GM23248 (cell line): ENCODE measurements at regions not wholly inside any gene's neighbourhood (a gene's known extent, or its start where the extent isn't known, plus 50 kb on each side); places are given as distances from the start of the nearest gene placed in this dataset.
A peak's percentile ranks its signal among the peaks of the same experiment; 100 is the strongest.

ENCODE experiments used
- DNase-seq: peaks from one replicate; pipeline ENCODE4 v3.0.0-alpha.2; 2015
- H2AFZ ChIP-seq: fragments of 200-600 bp; sonication (generic); 2 replicates; pipeline ENCODE4 v1.6.1; 2016; ENCODE audit warnings: antibody characterized with exemption
- H3F3A ChIP-seq: fragments of 200-600 bp; sonication (generic); 2 replicates; pipeline ENCODE4 v1.6.1; 2016; ENCODE audit warnings: mild to moderate bottlenecking, antibody characterized with exemption, mixed run types; ENCODE audit not compliant: insufficient read depth
- H3K27ac ChIP-seq: fragments of 200-600 bp; sonication (generic); 2 replicates; pipeline ENCODE4 v1.5.1; 2016; ENCODE audit warnings: mild to moderate bottlenecking
- H3K27me3 ChIP-seq: fragments of 200-600 bp; sonication (generic); replicated peaks from 2 replicates; pipeline ENCODE4 v1.6.1; 2016; ENCODE audit warnings: mild to moderate bottlenecking; ENCODE audit not compliant: insufficient read depth
- H3K36me3 ChIP-seq: fragments of 200-600 bp; sonication (generic); 2 replicates; pipeline ENCODE4 v1.6.1; 2016; ENCODE audit warnings: low read depth, mild to moderate bottlenecking
- H3K4me1 ChIP-seq: fragments of 200-600 bp; sonication (generic); 2 replicates; pipeline ENCODE4 v1.6.1; 2016; ENCODE audit warnings: mild to moderate bottlenecking; ENCODE audit not compliant: insufficient read depth
- H3K4me2 ChIP-seq: fragments of 200-600 bp; sonication (generic); one replicate; pipeline ENCODE4 v1.6.1; 2016; ENCODE audit warnings: mild to moderate bottlenecking; ENCODE audit not compliant: unreplicated experiment
- H3K4me3 ChIP-seq: fragments of 200-600 bp; sonication (generic); 2 replicates; pipeline ENCODE4 v1.5.1; 2016; ENCODE audit warnings: mild to moderate bottlenecking
- H3K79me2 ChIP-seq: fragments of 200-600 bp; sonication (generic); 2 replicates; pipeline ENCODE4 v1.6.1; 2016; ENCODE audit warnings: mild to moderate bottlenecking; ENCODE audit not compliant: insufficient read depth
- H3K9ac ChIP-seq: fragments of 200-600 bp; sonication (generic); 2 replicates; pipeline ENCODE4 v1.6.1; 2016; ENCODE audit warnings: mild to moderate bottlenecking
- H3K9me2 ChIP-seq: fragments of 200-600 bp; sonication (generic); 2 replicates; pipeline ENCODE4 v1.6.1; 2016; ENCODE audit warnings: mixed run types, mild to moderate bottlenecking, moderate library complexity; ENCODE audit not compliant: insufficient read depth
- H3K9me3 ChIP-seq: fragments of 200-600 bp; sonication (generic); one replicate; pipeline ENCODE4 v1.6.1; 2017; ENCODE audit warnings: low read depth
- H4K20me1 ChIP-seq: fragments of 200-600 bp; sonication (generic); 2 replicates; pipeline ENCODE4 v1.6.0; 2016; ENCODE audit not compliant: insufficient read depth
- EZH2 ChIP-seq: fragments of 200-600 bp; sonication (generic); IDR thresholded peaks from 2 replicates; pipeline ENCODE4 v1.6.1; 2018; ENCODE audit warnings: antibody characterized with exemption, mild to moderate bottlenecking; ENCODE audit not compliant: insufficient read depth, poor library complexity, severe bottlenecking
- EZH2phosphoT487 ChIP-seq: fragments of 200-600 bp; sonication (generic); IDR thresholded peaks from 2 replicates; pipeline ENCODE4 v1.6.1; 2018; ENCODE audit warnings: antibody characterized with exemption, moderate library complexity, mild to moderate bottlenecking, low read depth; ENCODE audit not compliant: insufficient read depth
- WGBS, 2 experiments: methylation state at CpG; one replicate each; pipeline ENCODE4 v1.1.6; 2015 to 2017; ENCODE audit warnings: low lambda C conversion rate in 2 of 2, low coverage in 1 of 2; ENCODE audit errors: missing lambda C conversion rate in 2 of 2; 5-methylcytosine and 5-hydroxymethylcytosine counted together
- in situ Hi-C: fragments of 300-500 bp; cut with MboI; formaldehyde crosslinking; loops from 2 replicates; pipeline ENCODE4 v1.15.0; 2020

GRCh38 chr13:40213779-40214178 is 452.7 kb downstream of the FOXO1 start:
- in situ Hi-C loops, result no loop called here
- Histone ChIP-seq H3K4me2 (no peak overlapping the region), H2AFZ (no peak overlapping the region), H3K27me3 (no peaks in the 10 kb centered on the region), H3K9me3 (no peaks in the 10 kb centered on the region), H3F3A (no peaks in the 10 kb centered on the region), H3K9me2 (no peaks in the 10 kb centered on the region), H3K27ac (no peak overlapping the region), H3K79me2 (no peaks in the 10 kb centered on the region), H3K4me3 (no peak overlapping the region), H3K4me1 (no peaks in the 10 kb centered on the region), H3K36me3 (no peaks in the 10 kb centered on the region), H3K9ac (no peak overlapping the region), H4K20me1 (no peaks in the 10 kb centered on the region)
- no peak for TF ChIP-seq EZH2phosphoT487
- TF ChIP-seq EZH2, result no peak
- DNase-seq, result no peak

GRCh38 chr13:40215311-40215710 is 451.1 kb downstream of the FOXO1 start:
- DNase-seq, result no peak
- H3K79me2 ChIP-seq, result no peaks in the 10 kb centered on the region
- 64 to 65% methylated on average over 1 of the region's 1 CpG for WGBS, 2 experiments
- H3K9ac ChIP-seq, result no peak overlapping the region
- no peak for TF ChIP-seq EZH2
- TF ChIP-seq EZH2phosphoT487, result no peak
- H3K4me2 ChIP-seq, result no peak overlapping the region
- H3K27ac ChIP-seq, result no peak overlapping the region
- no peaks in the 10 kb centered on the region for H3K36me3 ChIP-seq
- no peaks in the 10 kb centered on the region for H3K27me3 ChIP-seq
- H3K4me1 ChIP-seq, result no peaks in the 10 kb centered on the region
- no peaks in the 10 kb centered on the region for H3K9me3 ChIP-seq
- H3F3A ChIP-seq, result no peaks in the 10 kb centered on the region
- H3K4me3 ChIP-seq, result no peak overlapping the region
- in situ Hi-C loops, result no loop called here
- no peaks in the 10 kb centered on the region for H3K9me2 ChIP-seq
- no peak overlapping the region for H2AFZ ChIP-seq
- no peaks in the 10 kb centered on the region for H4K20me1 ChIP-seq

GRCh38 chr13:40215747-40216146 is 450.7 kb downstream of the FOXO1 start:
- DNase-seq, result no peak
- Histone ChIP-seq H2AFZ (no peak overlapping the region), H3F3A (no peaks in the 10 kb centered on the region), H3K4me2 (no peak overlapping the region), H3K9me2 (no peaks in the 10 kb centered on the region), H3K9ac (no peak overlapping the region), H3K27ac (no peak overlapping the region), H3K4me1 (no peaks in the 10 kb centered on the region), H3K27me3 (no peaks in the 10 kb centered on the region), H4K20me1 (no peaks in the 10 kb centered on the region), H3K9me3 (no peaks in the 10 kb centered on the region), H3K36me3 (no peaks in the 10 kb centered on the region), H3K4me3 (no peak overlapping the region), H3K79me2 (no peaks in the 10 kb centered on the region)
- TF ChIP-seq EZH2 (no peak), EZH2phosphoT487 (no peak)
- in situ Hi-C loops, result no loop called here
- 38 to 48% methylated on average over 3 of the region's 3 CpGs for WGBS, 2 experiments

GRCh38 chr13:40217675-40218074 is 448.8 kb downstream of the FOXO1 start:
- Histone ChIP-seq H2AFZ (no peak overlapping the region), H3K9ac (no peak overlapping the region), H3K4me1 (peaks cover 12% of the 10 kb centered on the region), H3K4me2 (no peak overlapping the region), H3K9me3 (no peaks in the 10 kb centered on the region), H3K36me3 (no peaks in the 10 kb centered on the region), H3K4me3 (no peak overlapping the region), H4K20me1 (no peaks in the 10 kb centered on the region), H3K9me2 (no peaks in the 10 kb centered on the region), H3K79me2 (no peaks in the 10 kb centered on the region), H3F3A (no peaks in the 10 kb centered on the region), H3K27ac (no peak overlapping the region), H3K27me3 (no peaks in the 10 kb centered on the region)
- in situ Hi-C loops, result no loop called here
- DNase-seq, result no peak
- 48 to 50% methylated on average over 4 of the region's 4 CpGs for WGBS, 2 experiments
- TF ChIP-seq EZH2 (no peak), EZH2phosphoT487 (no peak)

GRCh38 chr13:40220299-40220935 is 446.0 kb downstream of the FOXO1 start:
- in situ Hi-C loops, result no loop called here
- WGBS, 2 experiments, result 88% methylated on average over 12 of the region's 12 CpGs

More at GRCh38 chr13:40220299-40220935, 446.0 kb downstream of the FOXO1 start:
- peak; percentile 5 for DNase-seq
- no peaks in the 10 kb centered on the region for H3K36me3 ChIP-seq
- H3K27me3 ChIP-seq, result no peaks in the 10 kb centered on the region
- H3K27ac ChIP-seq, result no peak overlapping the region
- no peaks in the 10 kb centered on the region for H3K79me2 ChIP-seq
- no peaks in the 10 kb centered on the region for H3K9me3 ChIP-seq
- no peak overlapping the region for H2AFZ ChIP-seq
- no peak overlapping the region for H3K9ac ChIP-seq
- H4K20me1 ChIP-seq, result no peaks in the 10 kb centered on the region
- H3K4me3 ChIP-seq, result no peak overlapping the region
- H3F3A ChIP-seq, result no peaks in the 10 kb centered on the region
- peaks cover 12% of the 10 kb centered on the region for H3K4me1 ChIP-seq
- TF ChIP-seq EZH2phosphoT487, result no peak
- no peak for TF ChIP-seq EZH2
- H3K9me2 ChIP-seq, result no peaks in the 10 kb centered on the region
- H3K4me2 ChIP-seq, result no peak overlapping the region
